Transverse colon (tissue), 4 donors: ENCODE measurements at regions not wholly inside any gene's neighbourhood (a gene's known extent, or its start where the extent isn't known, plus 50 kb on each side); places are given as distances from the start of the nearest gene placed in this dataset.

Experiments used
- POLR2A ChIP-seq: fragments of 450-650 bp; IDR thresholded peaks from one replicate; pipeline ENCODE4 v1.6.1; 2016; ENCODE audit warnings: antibody characterized with exemption, mild to moderate bottlenecking, moderate library complexity
- POLR2AphosphoS5 ChIP-seq, 3 donors: sonication (generic); formaldehyde crosslinking; IDR thresholded peaks; one replicate each; pipeline ENCODE4 v1.6.1; 2016; ENCODE audit warnings: antibody characterized with exemption in 3 of 3
- TF ChIP-seq, protein P1 (sequence below), 5 experiments: fragments of 200-600 bp in 3 of 5; fragments of 450-650 bp in 2 of 5; sonication (generic) in 3 of 5; IDR thresholded peaks; 1 replicate in 2 of 5; 2 replicates in 3 of 5; pipeline ENCODE4 v1.5.1; 2016 to 2017; ENCODE audit warnings: antibody characterized with exemption in 5 of 5, inconsistent platforms in 3 of 5, mild to moderate bottlenecking in 2 of 5, moderate library complexity in 1 of 5

DNA sequence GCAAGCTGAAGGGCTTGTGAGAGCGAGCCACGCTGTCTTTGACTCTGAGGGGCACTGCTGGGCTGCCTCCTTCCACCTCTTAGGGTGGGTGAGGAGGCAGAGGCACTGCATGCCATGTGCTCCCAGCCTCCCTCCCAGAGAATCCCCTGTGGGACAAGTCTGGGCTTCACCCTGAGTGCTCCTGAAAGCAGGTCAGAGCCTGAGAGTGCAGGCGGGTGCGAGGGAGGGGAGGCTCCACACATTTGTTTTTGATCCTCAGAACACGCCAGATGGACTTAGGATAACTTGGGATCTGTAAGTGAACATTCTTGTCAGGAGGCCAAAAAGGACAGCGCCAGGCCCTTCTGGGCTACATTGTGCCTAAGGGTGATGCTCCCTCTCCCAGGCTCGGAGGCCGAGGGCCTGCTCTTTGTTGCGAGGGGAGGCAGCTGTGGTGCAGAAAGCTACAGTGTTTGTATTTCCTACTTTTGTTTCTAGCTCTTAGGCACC lies 155.4 kb downstream of the TMX1 start:
- no peak for TF ChIP-seq POLR2A
- no peak for TF ChIP-seq POLR2AphosphoS5 (IDR thresholded peaks at IDR 0.05)
- TF ChIP-seq, protein P1, sequence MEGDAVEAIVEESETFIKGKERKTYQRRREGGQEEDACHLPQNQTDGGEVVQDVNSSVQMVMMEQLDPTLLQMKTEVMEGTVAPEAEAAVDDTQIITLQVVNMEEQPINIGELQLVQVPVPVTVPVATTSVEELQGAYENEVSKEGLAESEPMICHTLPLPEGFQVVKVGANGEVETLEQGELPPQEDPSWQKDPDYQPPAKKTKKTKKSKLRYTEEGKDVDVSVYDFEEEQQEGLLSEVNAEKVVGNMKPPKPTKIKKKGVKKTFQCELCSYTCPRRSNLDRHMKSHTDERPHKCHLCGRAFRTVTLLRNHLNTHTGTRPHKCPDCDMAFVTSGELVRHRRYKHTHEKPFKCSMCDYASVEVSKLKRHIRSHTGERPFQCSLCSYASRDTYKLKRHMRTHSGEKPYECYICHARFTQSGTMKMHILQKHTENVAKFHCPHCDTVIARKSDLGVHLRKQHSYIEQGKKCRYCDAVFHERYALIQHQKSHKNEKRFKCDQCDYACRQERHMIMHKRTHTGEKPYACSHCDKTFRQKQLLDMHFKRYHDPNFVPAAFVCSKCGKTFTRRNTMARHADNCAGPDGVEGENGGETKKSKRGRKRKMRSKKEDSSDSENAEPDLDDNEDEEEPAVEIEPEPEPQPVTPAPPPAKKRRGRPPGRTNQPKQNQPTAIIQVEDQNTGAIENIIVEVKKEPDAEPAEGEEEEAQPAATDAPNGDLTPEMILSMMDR (IDR thresholded peaks at IDR 0.05) = no peak
